ENCODE measurements at regions not wholly inside any gene's neighbourhood (a gene's known extent, or its start where the extent isn't known, plus 50 kb on each side); places are given as distances from the start of the nearest gene placed in this dataset.

- Histone ChIP-seq H3K4me3 (ENCODE audit: low read length) (no peak overlapping the region), H3K9ac (ENCODE audit: low read length) (no peak overlapping the region), H3K36me3 (ENCODE audit: control insufficient read depth, insufficient read depth, low read length) (no peaks in the 10 kb centered on the region), H3K4me1 (ENCODE audit: control insufficient read depth, insufficient read depth, low read length) (no peaks in the 10 kb centered on the region), H3K9me3 (ENCODE audit: control insufficient read depth, low read length) (no peaks in the 10 kb centered on the region), H3K27me3 (ENCODE audit: control insufficient read depth, insufficient read depth, low read length) (no peaks in the 10 kb centered on the region)
Measured at GRCh38 chr13:26822146-26822545, 61.6 kb upstream of the GPR12 start.

DNA sequence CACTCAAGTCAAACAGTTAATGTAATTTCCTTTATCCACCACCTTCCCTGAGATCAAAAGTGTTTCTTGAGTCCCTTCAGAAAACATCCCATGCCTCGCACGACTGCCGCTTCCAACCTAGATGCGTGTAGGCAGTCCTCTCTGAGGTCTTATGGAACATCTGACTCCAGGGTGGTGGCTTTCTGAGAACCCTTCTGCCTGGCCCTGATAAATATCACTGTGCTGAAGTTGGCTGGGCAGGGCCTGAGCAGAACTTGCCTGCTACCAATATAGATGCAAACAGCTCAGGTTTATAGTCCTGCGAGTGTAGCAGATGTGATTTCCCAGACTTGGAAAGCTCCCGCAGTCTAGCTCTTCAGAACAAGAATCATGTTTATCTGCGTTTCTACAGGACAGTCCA, 61.1 kb upstream of the GPR12 start:
- Histone ChIP-seq H3K4me1 (ENCODE audit: control insufficient read depth, insufficient read depth, low read length) (no peaks in the 10 kb centered on the region), H3K27me3 (ENCODE audit: control insufficient read depth, insufficient read depth, low read length) (no peaks in the 10 kb centered on the region), H3K36me3 (ENCODE audit: control insufficient read depth, insufficient read depth, low read length) (no peaks in the 10 kb centered on the region), H3K9ac (ENCODE audit: low read length) (no peak overlapping the region), H3K9me3 (ENCODE audit: control insufficient read depth, low read length) (no peaks in the 10 kb centered on the region), H3K4me3 (ENCODE audit: low read length) (no peak overlapping the region)

- Histone ChIP-seq H3K27me3 (ENCODE audit: control insufficient read depth, insufficient read depth, low read length) (no peaks in the 10 kb centered on the region), H3K9ac (ENCODE audit: low read length) (no peak overlapping the region), H3K4me1 (ENCODE audit: control insufficient read depth, insufficient read depth, low read length) (no peaks in the 10 kb centered on the region), H3K4me3 (ENCODE audit: low read length) (no peak overlapping the region), H3K36me3 (ENCODE audit: control insufficient read depth, insufficient read depth, low read length) (no peaks in the 10 kb centered on the region), H3K9me3 (ENCODE audit: control insufficient read depth, low read length) (no peaks in the 10 kb centered on the region)
Measured at GRCh38 chr13:26820871-26821270, 60.3 kb upstream of the GPR12 start.

- Histone ChIP-seq H3K9ac (ENCODE audit: low read length) (no peak overlapping the region), H3K4me3 (ENCODE audit: low read length) (no peak overlapping the region), H3K36me3 (ENCODE audit: control insufficient read depth, insufficient read depth, low read length) (no peaks in the 10 kb centered on the region), H3K9me3 (ENCODE audit: control insufficient read depth, low read length) (no peaks in the 10 kb centered on the region), H3K4me1 (ENCODE audit: control insufficient read depth, insufficient read depth, low read length) (no peaks in the 10 kb centered on the region), H3K27me3 (ENCODE audit: control insufficient read depth, insufficient read depth, low read length) (no peaks in the 10 kb centered on the region)
Measured at GRCh38 chr13:26819046-26819445, 58.5 kb upstream of the GPR12 start.

- H3K9ac ChIP-seq (ENCODE audit: low read length) = no peak overlapping the region
- no peaks in the 10 kb centered on the region for H3K36me3 ChIP-seq (ENCODE audit: control insufficient read depth, insufficient read depth, low read length)
- no peaks in the 10 kb centered on the region for H3K4me1 ChIP-seq (ENCODE audit: control insufficient read depth, insufficient read depth, low read length)
- H3K4me3 ChIP-seq (ENCODE audit: low read length) = no peak overlapping the region
- H3K27me3 ChIP-seq (ENCODE audit: control insufficient read depth, insufficient read depth, low read length) = no peaks in the 10 kb centered on the region
- H3K9me3 ChIP-seq (ENCODE audit: control insufficient read depth, low read length) = no peaks in the 10 kb centered on the region
Measured at GRCh38 chr13:26816881-26817280, 56.3 kb upstream of the GPR12 start.

- H3K27me3 ChIP-seq (ENCODE audit: control insufficient read depth, insufficient read depth, low read length) = no peaks in the 10 kb centered on the region
- H3K4me1 ChIP-seq (ENCODE audit: control insufficient read depth, insufficient read depth, low read length) = no peaks in the 10 kb centered on the region
- H3K9ac ChIP-seq (ENCODE audit: low read length) = no peak overlapping the region
- H3K4me3 ChIP-seq (ENCODE audit: low read length) = no peak overlapping the region
- no peaks in the 10 kb centered on the region for H3K36me3 ChIP-seq (ENCODE audit: control insufficient read depth, insufficient read depth, low read length)
- no peaks in the 10 kb centered on the region for H3K9me3 ChIP-seq (ENCODE audit: control insufficient read depth, low read length)
Measured at GRCh38 chr13:26813980-26814348, 53.4 kb upstream of the GPR12 start.

DNA sequence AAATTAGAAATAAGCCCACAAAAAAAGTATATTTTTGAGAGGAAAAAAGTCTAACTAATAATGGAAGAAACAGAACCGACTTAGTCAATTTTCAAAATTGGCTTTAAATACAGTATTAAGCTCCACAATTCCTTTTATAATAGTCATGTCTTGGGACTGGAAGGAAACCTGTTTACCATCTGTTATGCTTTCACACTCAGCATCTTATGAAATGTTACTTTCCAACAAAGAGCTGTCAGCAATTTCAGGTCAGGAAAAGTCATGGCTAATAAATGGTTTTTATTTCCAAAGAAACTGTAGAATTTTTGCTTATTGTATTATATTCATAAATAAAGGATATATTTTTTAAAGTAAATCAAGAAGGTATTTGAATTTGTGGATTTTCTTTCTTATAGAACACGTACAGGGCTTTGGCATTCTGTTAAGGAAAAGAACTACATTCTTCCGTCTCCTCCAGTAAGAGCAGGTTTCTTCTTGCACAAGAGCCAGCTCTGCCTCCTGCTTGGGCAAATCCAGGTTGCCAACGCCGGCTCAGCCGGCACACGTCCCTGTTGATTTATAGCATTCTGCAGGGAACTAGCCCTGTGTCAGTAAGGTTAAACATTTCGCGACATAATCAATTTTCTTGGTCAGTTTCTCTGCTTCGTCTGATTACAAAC, 52.9 kb upstream of the GPR12 start:
- no peaks in the 10 kb centered on the region for H3K4me1 ChIP-seq (ENCODE audit: control insufficient read depth, insufficient read depth, low read length)
- H3K36me3 ChIP-seq (ENCODE audit: control insufficient read depth, insufficient read depth, low read length) = no peaks in the 10 kb centered on the region
- no peaks in the 10 kb centered on the region for H3K27me3 ChIP-seq (ENCODE audit: control insufficient read depth, insufficient read depth, low read length)
- H3K9me3 ChIP-seq (ENCODE audit: control insufficient read depth, low read length) = no peaks in the 10 kb centered on the region
- no peak overlapping the region for H3K9ac ChIP-seq (ENCODE audit: low read length)
- H3K4me3 ChIP-seq (ENCODE audit: low read length) = no peak overlapping the region

- Histone ChIP-seq H3K4me1 (ENCODE audit: control insufficient read depth, insufficient read depth, low read length) (no peaks in the 10 kb centered on the region), H3K9ac (ENCODE audit: low read length) (no peak overlapping the region), H3K36me3 (ENCODE audit: control insufficient read depth, insufficient read depth, low read length) (no peaks in the 10 kb centered on the region), H3K27me3 (ENCODE audit: control insufficient read depth, insufficient read depth, low read length) (no peaks in the 10 kb centered on the region), H3K9me3 (ENCODE audit: control insufficient read depth, low read length) (no peaks in the 10 kb centered on the region), H3K4me3 (ENCODE audit: low read length) (no peak overlapping the region)
Measured at GRCh38 chr13:26811581-26811980, 51.0 kb upstream of the GPR12 start.
